ENCODE measurements at regions not wholly inside any gene's neighbourhood (a gene's known extent, or its start where the extent isn't known, plus 50 kb on each side); places are given as distances from the start of the nearest gene placed in this dataset.

- DNase-seq: no peak
These were observed 112.4 kb downstream of the HTR5A start for GRCh38 chr7:155182406-155182970.

DNA sequence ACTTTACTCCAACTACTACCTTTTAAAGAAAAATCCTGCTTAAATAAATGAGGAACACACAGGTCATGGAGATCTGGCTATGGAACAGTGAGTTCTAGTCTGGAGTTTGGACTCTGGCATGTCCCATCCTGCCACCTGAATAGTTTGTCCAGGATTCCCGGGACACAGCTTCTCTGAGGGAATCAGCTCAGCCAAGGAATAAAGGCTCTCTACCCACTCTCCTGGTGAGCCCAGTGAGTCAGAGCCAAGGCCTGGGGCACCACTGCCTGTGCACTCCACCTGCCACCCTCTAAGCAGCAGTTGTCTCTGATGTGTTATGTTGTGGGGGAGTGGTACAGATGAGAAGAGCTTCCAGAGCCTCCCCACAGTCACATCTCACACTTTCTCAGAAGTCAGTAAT is 113.5 kb downstream of the HTR5A start:
- DNase-seq: no peak

- no peak for DNase-seq
These were observed 112.8 kb upstream of the INSIG1 start for GRCh38 chr7:155184923-155185322.

DNA sequence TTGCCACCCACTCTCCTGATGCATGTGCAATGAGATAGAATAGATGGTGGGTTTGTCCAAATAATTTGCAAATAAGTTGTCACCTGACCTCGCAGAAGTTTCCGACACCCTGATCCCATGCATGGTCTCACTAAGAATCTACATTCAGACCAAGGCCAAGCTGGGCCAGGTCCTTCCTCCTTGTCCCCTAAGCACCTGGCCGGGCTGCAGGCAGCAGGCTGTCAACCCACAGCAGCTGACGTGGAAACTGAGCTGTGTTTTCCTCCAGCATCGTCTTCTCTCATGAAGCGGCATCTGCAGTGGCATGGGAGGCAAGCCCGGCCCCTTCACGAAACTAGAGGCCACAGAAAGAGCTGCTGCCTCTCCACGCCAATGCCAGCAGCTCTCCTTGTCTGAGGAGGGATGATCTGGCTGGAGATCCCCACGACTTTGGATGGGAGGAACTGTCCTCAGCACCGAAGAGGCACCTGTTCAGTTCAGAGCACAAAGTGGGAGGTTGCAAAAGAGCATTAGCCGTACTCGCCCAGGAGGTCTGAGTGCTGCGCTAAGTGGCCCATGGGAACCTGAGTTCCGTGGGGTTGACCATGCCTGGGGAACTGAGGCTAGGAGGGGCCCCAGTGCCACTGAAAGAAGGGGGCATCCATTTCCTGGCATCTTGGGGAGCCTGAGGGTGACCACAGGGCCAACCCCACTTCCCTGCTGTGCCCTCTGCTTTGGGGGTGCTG is 110.5 kb upstream of the INSIG1 start:
- DNase-seq: no peak

GRCh38 chr7:155188357-155188756 is 109.3 kb upstream of the INSIG1 start:
- no peak for DNase-seq

GRCh38 chr7:155188821-155189581 is 108.7 kb upstream of the INSIG1 start:
- DNase-seq: no peak

DNA sequence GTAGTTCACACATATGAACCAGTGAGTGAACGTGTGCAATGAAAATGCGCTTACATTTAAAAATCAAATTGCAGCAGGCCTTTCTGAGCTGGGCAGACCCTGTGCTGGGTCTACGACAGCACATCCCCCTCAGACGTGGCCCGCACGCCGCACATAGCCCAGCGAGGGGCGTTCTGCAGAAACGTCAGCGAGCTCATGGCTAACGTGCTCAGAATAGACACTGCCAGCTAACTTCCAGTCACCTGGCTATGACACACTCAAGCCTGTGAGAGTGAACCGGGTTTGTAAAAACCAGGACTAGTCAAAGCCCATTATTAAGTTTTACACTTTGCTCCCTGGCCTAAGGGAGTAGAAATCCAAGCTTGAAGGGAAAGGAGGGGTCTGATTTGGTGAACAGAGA is 108.1 kb upstream of the INSIG1 start:
- DNase-seq: no peak

DNA sequence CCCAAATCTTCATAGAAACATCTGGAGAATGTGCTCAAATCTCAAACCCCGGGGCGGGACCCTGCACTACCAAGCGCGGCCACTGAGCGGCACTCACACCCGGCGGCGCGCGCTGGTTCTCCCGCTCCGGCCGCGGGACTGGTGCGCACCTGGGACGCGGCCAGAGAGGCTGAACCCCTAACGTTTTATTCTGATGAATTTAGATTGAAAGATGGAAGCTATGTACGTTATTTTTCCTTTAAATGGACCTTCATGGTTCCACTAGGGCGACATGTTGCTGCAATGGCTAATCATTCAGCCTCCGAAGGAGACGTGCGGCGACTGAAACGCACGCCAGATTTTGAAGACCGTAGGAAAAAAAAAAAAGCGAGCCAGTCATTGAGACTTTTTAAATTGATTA is 107.0 kb upstream of the INSIG1 start:
- DNase-seq: peak; percentile 34 to 35

DNA sequence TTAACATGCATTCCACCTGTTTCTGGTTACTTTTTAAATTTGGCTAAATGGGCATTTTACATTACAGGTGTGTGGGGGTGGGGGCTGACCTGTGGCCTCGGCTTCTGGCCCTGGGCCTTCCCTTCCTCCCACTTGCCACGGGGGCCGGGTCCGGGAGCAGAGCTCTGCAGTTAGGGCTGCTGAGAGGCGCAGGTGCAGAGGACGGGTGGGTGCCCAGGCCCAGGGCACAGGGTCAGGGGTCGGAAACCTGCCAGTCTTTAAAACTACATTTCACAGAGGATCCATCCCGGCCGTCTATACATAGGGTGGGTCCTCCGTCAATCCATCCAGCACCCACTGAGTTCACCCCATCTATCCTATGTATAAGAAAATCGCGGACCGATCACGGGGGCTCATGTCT is 106.5 kb upstream of the INSIG1 start:
- DNase-seq: no peak

GRCh38 chr7:155191901-155192478 is 105.7 kb upstream of the INSIG1 start:
- no peak for DNase-seq

DNA sequence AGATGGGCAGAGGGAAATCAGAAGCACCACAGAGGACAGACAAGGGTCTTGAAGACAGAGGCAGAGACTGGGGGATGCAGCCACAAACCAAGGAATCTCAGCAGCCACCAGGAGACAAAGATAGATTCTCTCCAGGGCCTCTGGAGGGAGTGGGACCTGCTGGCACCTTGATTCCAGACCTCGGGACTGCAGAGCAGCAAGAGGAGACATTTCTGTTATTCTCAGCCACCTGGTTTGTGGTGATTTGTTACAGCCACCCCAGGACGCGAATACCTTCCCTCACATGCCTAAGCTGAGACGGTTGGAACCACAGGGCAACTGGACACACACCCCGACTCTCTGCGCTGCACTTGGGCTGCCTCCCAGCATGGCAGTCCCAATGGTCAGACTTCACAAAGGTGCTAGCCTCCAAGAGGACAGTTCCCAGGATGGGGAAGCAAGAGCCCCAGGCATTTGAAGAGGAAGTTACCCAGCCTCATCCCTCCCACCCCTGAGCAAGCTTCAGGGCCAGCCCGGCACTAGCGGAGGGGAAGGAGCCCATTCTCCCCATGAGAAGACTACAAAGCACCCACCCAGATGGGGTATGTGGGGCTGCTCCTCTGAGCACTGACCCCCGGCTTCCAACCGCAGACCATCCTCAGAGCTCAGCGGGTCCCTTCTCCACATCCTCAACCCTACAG is 104.6 kb upstream of the INSIG1 start:
- DNase-seq: peak; percentile 47 to 62

GRCh38 chr7:155193716-155194115 is 104.0 kb upstream of the INSIG1 start:
- DNase-seq: peak in 1 of 2 donors; percentile 33

DNA sequence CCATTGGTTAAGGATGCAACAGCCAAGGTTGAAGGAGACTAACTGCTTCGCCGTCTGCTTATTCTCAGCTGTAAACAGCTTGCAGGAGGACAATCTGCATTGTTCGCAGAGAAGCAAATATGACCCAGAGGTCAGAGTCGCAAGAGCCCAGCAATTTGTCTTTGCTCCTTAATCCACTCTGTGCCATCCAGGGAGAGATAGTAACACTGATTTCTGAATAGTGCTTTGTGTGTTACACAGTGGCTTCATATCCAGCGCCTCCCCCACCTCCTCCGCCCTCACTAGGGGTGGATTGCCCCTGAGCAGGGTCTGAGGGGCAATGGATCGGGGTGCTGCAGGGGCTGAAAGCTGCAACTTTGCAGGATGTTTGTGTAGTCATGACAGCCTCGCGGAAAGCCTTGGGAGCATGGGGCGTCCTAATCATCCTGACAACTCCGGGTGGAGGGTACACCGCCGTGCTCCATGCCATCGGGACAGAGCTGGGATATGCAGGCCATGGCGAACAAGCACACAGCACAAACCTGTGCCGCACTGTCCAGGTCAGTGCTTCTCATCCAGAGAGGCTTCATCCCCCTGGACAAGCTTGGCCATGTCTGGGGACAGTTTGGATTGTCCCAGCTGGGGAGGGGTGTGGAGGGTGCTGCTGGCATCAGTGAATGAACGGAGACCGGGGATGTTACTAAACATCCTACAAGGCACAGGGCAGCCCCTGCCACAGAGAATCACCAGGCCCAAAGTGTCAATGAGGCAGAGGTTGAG is 103.1 kb upstream of the INSIG1 start:
- no peak for DNase-seq

GRCh38 chr7:155195939-155196523 is 101.6 kb upstream of the INSIG1 start:
- no peak for DNase-seq

- DNase-seq: peak in 1 of 2 donors; percentile 23
These were observed 99.3 kb upstream of the INSIG1 start for GRCh38 chr7:155198196-155198892.

DNA sequence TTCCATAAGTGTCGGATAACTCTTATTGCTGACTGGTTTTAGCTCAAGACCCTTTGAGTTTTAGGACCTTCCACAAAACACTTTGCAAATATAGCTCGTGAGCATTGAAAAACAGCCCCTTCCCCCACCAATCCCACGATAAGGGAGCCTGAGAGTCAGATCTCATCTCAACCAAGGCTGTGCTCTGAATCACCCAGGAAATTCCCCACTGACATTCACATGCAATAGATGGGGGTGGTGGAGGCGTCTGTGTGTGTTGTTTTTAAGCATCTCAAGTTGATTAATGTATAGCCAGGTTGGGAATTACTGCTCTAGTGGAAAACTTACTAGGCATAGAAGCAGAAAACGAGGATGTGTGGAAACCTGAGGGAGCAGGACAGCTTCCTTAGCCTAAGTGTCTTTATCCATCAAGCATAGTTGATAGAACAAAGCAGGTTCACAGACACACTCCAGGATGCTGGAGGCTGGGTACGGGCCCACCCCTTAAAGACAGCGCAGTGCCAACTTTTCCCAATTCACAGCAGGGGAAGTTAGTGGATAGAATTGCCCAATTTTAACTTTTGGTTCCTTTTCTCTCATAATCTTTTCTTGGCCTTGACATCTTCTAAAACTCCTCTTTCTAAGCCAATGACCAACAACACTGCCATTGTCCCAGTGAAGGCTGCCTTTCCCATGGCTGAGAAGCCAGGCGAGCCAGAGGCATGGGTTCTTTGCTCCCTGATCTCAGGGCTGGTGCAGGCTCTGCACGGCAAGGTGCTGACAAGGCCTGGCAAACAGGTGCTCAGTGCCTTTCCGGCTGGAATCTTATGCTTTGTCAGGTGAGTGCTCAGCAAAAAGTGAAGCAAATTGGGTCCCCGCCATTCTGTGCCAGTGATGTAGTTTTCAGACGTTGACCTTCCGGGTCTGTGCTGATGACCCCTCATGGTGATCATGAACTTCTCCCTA is 98.5 kb upstream of the INSIG1 start:
- peak; percentile 28 to 68 for DNase-seq

GRCh38 chr7:155201325-155202087 is 96.2 kb upstream of the INSIG1 start:
- DNase-seq: no peak

GRCh38 chr7:155202106-155202871 is 95.4 kb upstream of the INSIG1 start:
- DNase-seq: no peak

All from inflammatory macrophage (primary cell).